Skeletal muscle tissue (tissue), 3 donors: ENCODE measurements at regions not wholly inside any gene's neighbourhood (a gene's known extent, or its start where the extent isn't known, plus 50 kb on each side); places are given as distances from the start of the nearest gene placed in this dataset.
"Not testable (repeated sequence)": the region's sequence is repeated elsewhere in the genome, so short reads cannot be mapped to it uniquely, and the experiment has no call there.

Experiments
- H3K27ac ChIP-seq: one replicate; pipeline ENCODE4 v1.7.0; 2013; ENCODE audit warnings: mild to moderate bottlenecking, low read depth, low read length, inconsistent platforms
- H3K27me3 ChIP-seq, 3 donors: one replicate each; pipeline ENCODE4 v1.7.0; 2013; ENCODE audit warnings: low read length in 3 of 3; ENCODE audit not compliant: control insufficient read depth in 3 of 3, insufficient read depth in 3 of 3
- H3K36me3 ChIP-seq, 3 donors: one replicate each; pipeline ENCODE4 v1.7.0; 2013; ENCODE audit warnings: low read length in 3 of 3; ENCODE audit not compliant: control insufficient read depth in 3 of 3, insufficient read depth in 3 of 3
- H3K4me1 ChIP-seq, 3 donors: one replicate each; pipeline ENCODE4 v1.7.0; 2013; ENCODE audit warnings: low read length in 3 of 3, mild to moderate bottlenecking in 3 of 3; ENCODE audit not compliant: control insufficient read depth in 3 of 3, insufficient read depth in 3 of 3
- H3K4me3 ChIP-seq, 3 donors: one replicate each; pipeline ENCODE4 v1.7.0; 2013; ENCODE audit warnings: low read length in 3 of 3
- H3K9ac ChIP-seq, 3 donors: one replicate each; pipeline ENCODE4 v1.7.0; 2013; ENCODE audit warnings: low read length in 3 of 3, mild to moderate bottlenecking in 3 of 3, moderate library complexity in 2 of 3, low read depth in 1 of 3
- H3K9me3 ChIP-seq, 3 donors: one replicate each; pipeline ENCODE4 v1.7.0; 2013; ENCODE audit warnings: low read length in 3 of 3; ENCODE audit not compliant: control insufficient read depth in 3 of 3
- donor health status: Osteomylitis.

GRCh38 chr16:66026787-66027330 lies 339.6 kb upstream of the CDH5 start:
- H3K27ac ChIP-seq, result no peak overlapping the region
- H3K4me3 ChIP-seq, result no peak overlapping the region
- H3K36me3 ChIP-seq, result no peaks in the 10 kb centered on the region
- no peak overlapping the region for H3K9ac ChIP-seq
- peaks cover 0 to 3% (median 2%) of the 10 kb centered on the region in 3 donors for H3K4me1 ChIP-seq
- peaks cover 0 to 5% (median 0%) of the 10 kb centered on the region in 3 donors for H3K9me3 ChIP-seq
- no peaks in the 10 kb centered on the region for H3K27me3 ChIP-seq

GRCh38 chr16:66026211-66026610 lies 340.3 kb upstream of the CDH5 start:
- no peaks in the 10 kb centered on the region for H3K27me3 ChIP-seq
- peaks cover 0 to 3% (median 2%) of the 10 kb centered on the region in 3 donors for H3K4me1 ChIP-seq
- H3K9ac ChIP-seq, result no peak overlapping the region
- peaks cover 0 to 5% (median 0%) of the 10 kb centered on the region in 3 donors for H3K9me3 ChIP-seq
- H3K4me3 ChIP-seq, result no peak overlapping the region
- no peaks in the 10 kb centered on the region for H3K36me3 ChIP-seq
- no peak overlapping the region for H3K27ac ChIP-seq

GRCh38 chr16:66025751-66026150 lies 340.7 kb upstream of the CDH5 start:
- Histone ChIP-seq H3K4me1 (peaks cover 0 to 3% (median 2%) of the 10 kb centered on the region in 3 donors), H3K9me3 (peaks cover 0 to 5% (median 0%) of the 10 kb centered on the region in 3 donors), H3K36me3 (no peaks in the 10 kb centered on the region), H3K27ac (no peak overlapping the region), H3K27me3 (no peaks in the 10 kb centered on the region), H3K9ac (no peak overlapping the region), H3K4me3 (no peak overlapping the region)

GRCh38 chr16:66024567-66024966 lies 341.9 kb upstream of the CDH5 start:
- not testable (repeated sequence) for H3K9ac ChIP-seq, H3K27me3 ChIP-seq, H3K4me3 ChIP-seq, H3K4me1 ChIP-seq, H3K36me3 ChIP-seq, H3K27ac ChIP-seq, H3K9me3 ChIP-seq

GRCh38 chr16:66023481-66023880 lies 343.0 kb upstream of the CDH5 start:
- peaks cover 0 to 5% (median 0%) of the 10 kb centered on the region in 3 donors for H3K9me3 ChIP-seq
- H3K36me3 ChIP-seq, result no peaks in the 10 kb centered on the region
- no peak overlapping the region for H3K4me3 ChIP-seq
- H3K4me1 ChIP-seq, result peaks cover 0 to under 1% (median 0%) of the 10 kb centered on the region in 3 donors
- H3K27ac ChIP-seq, result no peak overlapping the region
- no peaks in the 10 kb centered on the region for H3K27me3 ChIP-seq
- H3K9ac ChIP-seq, result no peak overlapping the region

GRCh38 chr16:66020642-66021041 lies 345.8 kb upstream of the CDH5 start:
- H3K4me1 ChIP-seq, result no peaks in the 10 kb centered on the region
- no peak overlapping the region for H3K4me3 ChIP-seq
- no peaks in the 10 kb centered on the region for H3K36me3 ChIP-seq
- H3K27me3 ChIP-seq, result no peaks in the 10 kb centered on the region
- no peak overlapping the region for H3K27ac ChIP-seq
- no peak overlapping the region for H3K9ac ChIP-seq
- H3K9me3 ChIP-seq, result peaks cover 0 to 5% (median 0%) of the 10 kb centered on the region in 3 donors

- Histone ChIP-seq H3K36me3 (no peaks in the 10 kb centered on the region), H3K27ac (no peak overlapping the region), H3K4me3 (no peak overlapping the region), H3K27me3 (no peaks in the 10 kb centered on the region), H3K9me3 (peaks cover 0 to 5% (median 0%) of the 10 kb centered on the region in 3 donors), H3K4me1 (no peaks in the 10 kb centered on the region), H3K9ac (no peak overlapping the region)
Observed at GRCh38 chr16:66020046-66020445, 346.4 kb upstream of the CDH5 start.

GRCh38 chr16:66019502-66019901 lies 347.0 kb upstream of the CDH5 start:
- not testable (repeated sequence) for H3K9me3 ChIP-seq, H3K4me3 ChIP-seq

GRCh38 chr16:66014221-66014620 lies 352.3 kb upstream of the CDH5 start:
- peaks cover 0 to 2% (median 0%) of the 10 kb centered on the region in 3 donors for H3K27me3 ChIP-seq
- no peaks in the 10 kb centered on the region for H3K9me3 ChIP-seq
- no peak overlapping the region for H3K9ac ChIP-seq
- no peak overlapping the region for H3K4me3 ChIP-seq
- H3K27ac ChIP-seq, result no peak overlapping the region
- H3K36me3 ChIP-seq, result no peaks in the 10 kb centered on the region
- no peaks in the 10 kb centered on the region for H3K4me1 ChIP-seq

More at GRCh38 chr16:66019502-66019901, 347.0 kb upstream of the CDH5 start:
- not testable (repeated sequence) for H3K9ac ChIP-seq, H3K27me3 ChIP-seq, H3K4me1 ChIP-seq, H3K27ac ChIP-seq, H3K36me3 ChIP-seq

GRCh38 chr16:66013486-66013885 lies 353.0 kb upstream of the CDH5 start:
- H3K4me1 ChIP-seq, result no peaks in the 10 kb centered on the region
- no peaks in the 10 kb centered on the region for H3K36me3 ChIP-seq

More at GRCh38 chr16:66013486-66013885, 353.0 kb upstream of the CDH5 start:
- Histone ChIP-seq H3K27me3 (peaks cover 0 to 2% (median 0%) of the 10 kb centered on the region in 3 donors), H3K9ac (no peak overlapping the region), H3K4me3 (no peak overlapping the region), H3K27ac (no peak overlapping the region), H3K9me3 (no peaks in the 10 kb centered on the region)
